GM10266 (cell line): ENCODE measurements at regions not wholly inside any gene's neighbourhood (a gene's known extent, or its start where the extent isn't known, plus 50 kb on each side); places are given as distances from the start of the nearest gene placed in this dataset.

ENCODE experiments used
- DNase-seq: peaks from one replicate; pipeline ENCODE4 v3.0.0; 2012; ENCODE audit errors: extremely low spot score
- TF ChIP-seq, protein P1 (sequence below): IDR thresholded peaks from 2 replicates; pipeline ENCODE4 v1.5.1; 2012; ENCODE audit warnings: mild to moderate bottlenecking, low read depth; ENCODE audit not compliant: control insufficient read depth, insufficient read depth; ENCODE audit errors: missing control alignments

DNA sequence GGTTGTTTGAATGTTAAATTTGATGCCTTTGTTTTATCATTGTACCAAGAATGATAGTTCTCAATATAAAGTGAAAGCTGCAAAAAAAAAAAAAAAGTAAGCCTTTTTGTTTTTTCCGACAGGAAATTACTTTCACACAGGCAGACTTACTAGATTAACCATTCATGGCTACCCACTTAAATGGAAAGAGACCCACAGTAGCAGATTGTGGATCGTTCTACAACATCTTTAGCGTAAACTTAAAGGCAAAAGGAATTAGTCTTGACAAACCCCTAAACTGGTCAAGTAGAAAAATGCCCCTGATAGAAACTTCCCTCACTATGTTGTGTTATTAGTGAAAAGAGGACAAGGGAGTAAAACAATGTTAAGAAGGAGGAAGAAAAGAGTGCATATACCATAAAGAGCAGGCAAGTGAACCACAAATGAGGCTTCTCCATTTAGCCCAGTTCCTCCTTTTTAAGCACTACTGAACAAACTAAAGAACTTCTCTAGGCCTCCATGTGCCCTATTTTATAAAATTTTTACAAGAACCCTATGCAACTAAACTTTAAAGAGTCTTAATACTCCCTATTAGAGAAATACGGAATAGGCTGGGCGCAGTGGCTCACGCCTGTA lies 1560.3 kb downstream of the MRPL39 start:
- TF ChIP-seq, protein P1, sequence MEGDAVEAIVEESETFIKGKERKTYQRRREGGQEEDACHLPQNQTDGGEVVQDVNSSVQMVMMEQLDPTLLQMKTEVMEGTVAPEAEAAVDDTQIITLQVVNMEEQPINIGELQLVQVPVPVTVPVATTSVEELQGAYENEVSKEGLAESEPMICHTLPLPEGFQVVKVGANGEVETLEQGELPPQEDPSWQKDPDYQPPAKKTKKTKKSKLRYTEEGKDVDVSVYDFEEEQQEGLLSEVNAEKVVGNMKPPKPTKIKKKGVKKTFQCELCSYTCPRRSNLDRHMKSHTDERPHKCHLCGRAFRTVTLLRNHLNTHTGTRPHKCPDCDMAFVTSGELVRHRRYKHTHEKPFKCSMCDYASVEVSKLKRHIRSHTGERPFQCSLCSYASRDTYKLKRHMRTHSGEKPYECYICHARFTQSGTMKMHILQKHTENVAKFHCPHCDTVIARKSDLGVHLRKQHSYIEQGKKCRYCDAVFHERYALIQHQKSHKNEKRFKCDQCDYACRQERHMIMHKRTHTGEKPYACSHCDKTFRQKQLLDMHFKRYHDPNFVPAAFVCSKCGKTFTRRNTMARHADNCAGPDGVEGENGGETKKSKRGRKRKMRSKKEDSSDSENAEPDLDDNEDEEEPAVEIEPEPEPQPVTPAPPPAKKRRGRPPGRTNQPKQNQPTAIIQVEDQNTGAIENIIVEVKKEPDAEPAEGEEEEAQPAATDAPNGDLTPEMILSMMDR: no peak
- DNase-seq: no peak

DNA sequence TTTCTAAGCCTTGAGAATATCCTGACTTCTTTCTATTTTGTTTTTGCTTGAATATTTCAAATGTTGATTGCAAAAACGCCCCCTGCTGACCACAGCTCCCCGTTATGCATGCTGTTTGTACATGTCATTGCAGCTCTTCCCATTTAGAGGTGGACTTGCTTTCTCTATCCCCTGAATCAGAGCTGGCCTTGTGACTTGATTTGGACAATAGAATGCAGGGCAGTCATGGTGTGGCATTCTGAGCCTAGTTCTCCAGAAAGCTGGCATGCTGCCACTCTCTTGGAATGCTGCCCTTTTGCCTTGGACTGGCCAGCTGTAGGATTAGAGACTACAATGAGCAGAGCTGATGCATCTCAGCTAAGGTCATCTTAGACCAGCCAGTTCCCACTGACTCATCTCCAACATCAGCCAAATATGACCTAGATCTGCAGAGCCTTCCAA lies 1561.5 kb downstream of the MRPL39 start:
- no peak for DNase-seq
- TF ChIP-seq, protein P1: no peak

DNA sequence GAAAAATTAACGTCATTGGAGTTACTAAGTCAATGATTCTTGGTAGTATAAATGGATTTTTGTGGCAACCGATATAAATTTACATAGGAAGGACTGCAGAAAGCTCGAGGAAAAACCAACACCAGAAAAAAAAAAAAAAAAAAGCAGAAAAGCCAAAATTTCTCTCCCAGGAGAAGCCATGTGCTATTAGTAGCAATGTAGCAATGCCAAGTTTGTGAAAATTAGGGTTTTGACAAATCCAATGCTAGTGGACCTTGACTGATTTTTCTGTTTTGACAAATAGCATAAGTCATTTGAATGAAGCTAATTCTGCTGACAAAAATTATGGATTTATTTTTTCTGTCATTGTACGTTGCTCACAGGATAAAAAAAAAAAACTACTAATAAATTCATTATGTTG lies 1561.9 kb downstream of the MRPL39 start:
- TF ChIP-seq, protein P1: no peak
- no peak for DNase-seq

DNA sequence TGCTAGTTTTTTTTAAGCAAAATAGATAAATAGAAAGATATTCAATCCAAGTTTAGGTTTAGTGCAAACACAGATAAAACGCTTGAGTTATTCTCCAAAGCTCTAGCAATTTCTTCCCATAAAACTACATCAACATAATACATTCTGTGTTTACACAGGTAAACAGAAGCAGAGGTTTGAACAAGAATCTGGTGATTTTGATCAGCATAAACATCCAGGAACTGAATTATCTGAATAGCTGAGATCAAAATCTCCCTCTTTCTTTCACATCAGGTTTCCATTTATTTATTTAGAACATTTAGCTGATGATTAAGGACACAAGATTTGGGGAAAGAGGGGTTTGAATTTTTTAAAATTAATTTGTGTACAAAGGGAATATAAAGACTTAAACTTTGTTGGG lies 1564.6 kb downstream of the MRPL39 start:
- TF ChIP-seq, protein P1: no peak
- DNase-seq: no peak

DNA sequence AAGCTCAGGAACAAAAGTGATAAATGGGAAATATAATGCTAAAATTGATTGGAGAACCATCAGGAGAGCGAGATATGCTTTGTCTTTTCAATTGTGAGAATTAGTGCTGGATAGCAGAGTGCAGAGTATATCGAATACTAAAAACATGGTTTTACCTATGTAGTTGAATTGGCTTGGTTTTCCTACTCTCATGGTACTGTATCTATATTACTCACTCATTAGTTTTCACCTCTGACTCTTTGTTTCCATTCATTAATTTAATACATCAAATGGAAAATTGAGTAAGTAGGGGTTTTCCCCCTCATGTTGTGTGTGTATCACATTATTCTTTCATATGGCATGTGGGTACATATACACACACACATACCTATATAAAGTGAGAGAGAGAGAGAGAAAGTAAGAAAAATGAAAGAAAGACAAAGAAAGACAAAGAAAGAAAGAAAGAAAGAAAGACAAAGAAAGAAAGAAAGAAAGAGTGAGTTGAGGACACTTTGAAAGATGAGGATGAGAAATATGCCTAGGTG lies 1574.5 kb downstream of the MRPL39 start:
- no peak for DNase-seq
- TF ChIP-seq, protein P1: no peak

DNA sequence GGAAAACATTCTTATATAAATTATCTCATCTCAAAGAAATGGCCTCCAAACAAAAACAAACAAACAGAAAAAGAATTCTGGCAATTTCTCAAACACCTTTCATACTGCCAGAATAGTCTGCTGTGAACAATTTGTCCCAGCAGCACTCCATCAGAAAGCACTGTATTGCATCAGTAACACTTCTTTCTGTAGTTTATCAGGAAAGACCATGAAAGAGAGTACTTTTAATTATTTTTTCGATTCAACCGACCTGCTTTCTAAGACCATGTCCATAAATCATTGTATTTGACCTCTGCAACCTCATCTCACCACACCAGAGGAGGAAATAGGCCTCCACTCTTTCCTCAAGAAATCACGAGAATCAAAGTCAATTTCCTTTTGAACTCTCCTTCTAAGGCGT lies 1579.9 kb downstream of the MRPL39 start:
- no peak for DNase-seq
- TF ChIP-seq, protein P1: no peak

DNA sequence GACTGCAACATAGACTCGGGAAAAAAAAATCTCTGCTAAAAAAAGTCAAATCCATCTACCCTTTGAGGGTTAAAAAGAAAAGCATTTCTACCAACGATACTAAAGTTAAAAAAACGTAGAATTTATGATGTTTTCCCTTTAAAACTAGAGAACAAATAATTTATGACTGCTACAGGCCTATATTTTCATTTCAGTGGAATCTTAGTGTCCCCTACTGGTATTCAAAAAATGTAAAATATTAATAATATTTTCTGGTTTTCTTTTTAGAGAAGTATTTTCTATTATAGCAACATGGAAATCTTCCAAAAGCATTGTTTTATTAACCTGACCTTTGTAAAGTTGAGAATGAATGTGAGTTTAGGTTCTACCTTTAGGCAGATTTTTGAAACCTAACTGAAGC lies 1582.2 kb downstream of the MRPL39 start:
- TF ChIP-seq, protein P1: no peak
- DNase-seq: no peak
